GM10248 (cell line): ENCODE measurements at regions not wholly inside any gene's neighbourhood (a gene's known extent, or its start where the extent isn't known, plus 50 kb on each side); places are given as distances from the start of the nearest gene placed in this dataset.

Source experiments
- CTCF ChIA-PET: fragments of 300-600 bp; sonication (Branson Sonifier 250); formaldehyde crosslinking; extraction: SDS; loops from one replicate; lab custom pipeline; 2021; ENCODE audit warnings: antibody characterized with exemption; lab: Yijun Ruan, JAX
- POLR2A ChIA-PET: fragments of 350-650 bp; sonication (Branson Sonifier 250); formaldehyde crosslinking; extraction: SDS; loops from one replicate; lab custom pipeline; 2020; ENCODE audit warnings: antibody characterized with exemption; lab: Yijun Ruan, JAX
- DNase-seq: peaks from one replicate; pipeline ENCODE4 v3.0.0; 2012; ENCODE audit errors: extremely low spot score
- CTCF ChIP-seq: IDR thresholded peaks from 2 replicates; pipeline ENCODE4 v1.5.1; 2012; ENCODE audit warnings: mild to moderate bottlenecking, low read depth; ENCODE audit errors: extremely low read depth, missing control alignments, control extremely low read depth

- CTCF ChIA-PET = interaction anchor here (0.9 to 1.0 kb wide), 2 partner anchors 51 to 85 kb away, joined by 3 to 4 read pairs; no protein-coding TSS in a partner anchor
- POLR2A ChIA-PET = no interaction called here
- TF ChIP-seq CTCF = no peak
- DNase-seq = no peak
These were observed 426.7 kb downstream of the NPHP4 start for GRCh38 chr1:5565281-5566125.

DNA sequence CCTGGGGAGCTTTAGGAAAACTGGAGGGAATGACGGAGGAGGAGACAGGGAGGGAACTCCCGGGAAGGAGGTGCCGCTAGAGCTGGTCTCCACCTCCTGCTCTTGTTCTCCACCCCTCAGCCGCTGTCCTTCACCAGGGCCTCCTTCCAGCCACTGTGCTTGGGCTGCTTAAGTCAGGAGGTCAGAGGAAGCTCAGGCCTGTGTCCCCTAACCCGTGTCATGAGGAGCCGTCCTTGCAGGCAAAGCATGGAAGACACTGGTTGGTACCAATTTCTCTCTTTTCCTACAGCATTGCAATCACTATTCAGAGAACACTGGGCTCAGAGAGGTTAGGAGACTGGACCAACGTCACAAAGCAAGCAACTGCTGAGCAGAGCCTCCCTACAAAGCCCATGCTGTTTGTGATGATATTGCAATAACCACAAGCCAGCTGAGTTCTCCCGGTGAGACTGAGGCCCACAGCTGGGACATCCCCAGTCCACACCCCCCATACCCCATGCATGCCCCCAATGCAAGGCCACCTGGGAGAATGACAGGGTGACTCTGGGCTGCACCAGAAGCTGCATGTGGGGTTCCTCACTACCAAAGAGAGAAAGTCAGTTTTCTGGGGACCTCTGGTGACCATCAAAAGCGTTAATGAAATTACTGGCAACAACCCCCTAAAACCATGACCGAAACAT, 427.5 kb downstream of the NPHP4 start:
- no peak for DNase-seq
- TF ChIP-seq CTCF = no peak
- ChIA-PET POLR2A (no interaction called here), CTCF (no interaction called here)

DNA sequence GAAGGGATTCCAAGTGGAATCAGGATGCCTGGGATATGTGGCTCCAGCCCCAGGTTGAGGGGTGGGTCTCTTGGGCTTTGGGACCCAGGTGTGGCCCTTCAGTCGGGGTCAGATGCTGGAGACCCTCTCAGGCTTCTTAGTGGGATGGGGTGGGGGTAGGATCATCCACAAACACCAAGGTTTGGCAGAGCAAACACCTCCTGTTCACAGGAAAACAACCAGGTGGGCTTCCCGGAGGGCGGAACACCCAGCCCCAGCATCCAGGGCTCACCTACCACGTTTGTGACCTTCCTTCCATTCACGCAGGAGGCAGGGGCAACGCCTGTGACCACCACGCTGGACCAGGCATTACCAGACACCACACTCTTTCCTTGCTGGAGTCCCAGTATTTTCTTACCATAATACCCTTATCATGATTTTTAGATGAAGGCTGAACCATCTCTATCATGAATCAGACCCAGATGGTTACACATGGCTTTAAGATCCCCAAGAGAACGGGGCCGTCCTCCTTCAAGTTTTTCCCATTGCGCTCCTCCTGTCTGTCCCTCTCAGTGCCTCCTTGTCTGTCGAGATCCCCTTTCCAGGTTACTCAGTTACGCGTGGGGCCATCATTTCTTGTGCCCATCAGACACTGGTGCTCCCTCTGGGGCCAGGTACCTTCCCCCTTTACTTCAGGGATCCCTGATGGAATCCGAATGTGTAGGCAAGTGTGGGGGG, 428.2 kb downstream of the NPHP4 start:
- CTCF ChIA-PET = no interaction called here
- no peak for TF ChIP-seq CTCF
- POLR2A ChIA-PET = no interaction called here
- no peak for DNase-seq

- ChIA-PET POLR2A (no interaction called here), CTCF (no interaction called here)
- no peak for DNase-seq
- no peak for TF ChIP-seq CTCF
These were observed 429.5 kb downstream of the NPHP4 start for GRCh38 chr1:5562769-5563168.

GRCh38 chr1:5562331-5562730, 429.9 kb downstream of the NPHP4 start:
- no peak for TF ChIP-seq CTCF
- ChIA-PET POLR2A (no interaction called here), CTCF (no interaction called here)
- DNase-seq = no peak

DNA sequence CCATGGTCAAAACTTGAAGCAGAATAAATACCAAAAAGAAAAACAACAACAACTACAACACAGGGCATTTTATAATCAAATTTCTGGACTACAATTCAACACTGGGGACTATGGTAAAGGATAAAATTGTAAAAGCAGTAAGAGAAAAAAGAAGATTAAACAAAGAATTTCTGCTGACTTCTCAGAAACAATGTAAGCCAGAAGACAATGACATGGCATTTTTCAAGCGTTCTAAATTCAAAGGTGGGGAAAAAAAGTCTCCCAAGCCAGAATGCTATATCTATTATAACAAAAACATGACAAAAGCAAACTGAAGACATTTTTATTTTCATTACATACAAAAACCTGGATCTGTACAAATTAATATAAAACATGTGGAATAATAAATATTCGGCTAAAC, 433.1 kb downstream of the NPHP4 start:
- POLR2A ChIA-PET = no interaction called here
- DNase-seq = no peak
- CTCF ChIA-PET = no interaction called here
- no peak for TF ChIP-seq CTCF
